Activated CD8-positive, alpha-beta T cell treated with anti-CD3 and anti-CD28 coated beads for 36 hours (primary cell): ENCODE measurements at regions not wholly inside any gene's neighbourhood (a gene's known extent, or its start where the extent isn't known, plus 50 kb on each side); places are given as distances from the start of the nearest gene placed in this dataset.

Experiments
- ATAC-seq: fragments of 200-7000 bp; cut with Tn5 transposase; one replicate; pipeline ENCODE4 v1.10.0; 2021; ENCODE audit warnings: mild to moderate bottlenecking, moderate library complexity
- CTCF ChIA-PET: fragments of 350-600 bp; sonication (Branson Sonifier 250); formaldehyde crosslinking; loops from one replicate; lab custom pipeline; 2021; ENCODE audit warnings: antibody characterized with exemption; lab: Charles Lee
- POLR2A ChIA-PET: fragments of 350-600 bp; sonication (Branson Sonifier 250); formaldehyde crosslinking; loops from one replicate; lab custom pipeline; 2021; ENCODE audit warnings: antibody characterized with exemption; lab: Charles Lee
- DNase-seq: peaks from one replicate; pipeline ENCODE4 v3.0.0-alpha.2; 2020
- H3K27ac Mint-ChIP-seq: one replicate; pipeline ENCODE4 v1.8.0; 2021; ENCODE audit warnings: mild to moderate bottlenecking, mixed read lengths
- H3K27me3 Mint-ChIP-seq: one replicate; pipeline ENCODE4 v1.8.0; 2021; ENCODE audit warnings: mixed read lengths
- H3K36me3 Mint-ChIP-seq: one replicate; pipeline ENCODE4 v1.8.0; 2021; ENCODE audit warnings: low read depth, mixed read lengths
- H3K4me1 Mint-ChIP-seq: one replicate; pipeline ENCODE4 v1.8.0; 2021; ENCODE audit warnings: low read depth, mixed read lengths
- H3K4me3 Mint-ChIP-seq: one replicate; pipeline ENCODE4 v1.8.0; 2021; ENCODE audit warnings: mild to moderate bottlenecking, moderate library complexity, mixed read lengths
- H3K9me3 Mint-ChIP-seq: one replicate; pipeline ENCODE4 v1.8.0; 2021; ENCODE audit warnings: mixed read lengths
- CTCF ChIP-seq: fragments of 200-600 bp; IDR thresholded peaks from one replicate; pipeline ENCODE4 v1.8.0; 2022; ENCODE audit warnings: antibody characterized with exemption, mild to moderate bottlenecking
- intact Hi-C: fragments of 100-400 bp; cut with micrococcal nuclease; formaldehyde crosslinking; loops from one replicate; pipeline ENCODE4 v1.10.0; 2022

- Mint-ChIP-seq H3K9me3 (no peaks in the 10 kb centered on the region), H3K4me1 (no peaks in the 10 kb centered on the region), H3K4me3 (no peak overlapping the region), H3K27me3 (no peaks in the 10 kb centered on the region), H3K27ac (no peak overlapping the region), H3K36me3 (no peaks in the 10 kb centered on the region)
- ATAC-seq (no peak), DNase-seq (no peak)
- no peak for TF ChIP-seq CTCF
- ChIA-PET CTCF (no interaction called here), POLR2A (no interaction called here)
- intact Hi-C loops = no loop called here
Observed at GRCh38 chr6:1542335-1542734, 67.4 kb upstream of the FOXC1 start.

- Mint-ChIP-seq H3K27me3 (no peaks in the 10 kb centered on the region), H3K4me1 (no peaks in the 10 kb centered on the region), H3K27ac (no peak overlapping the region), H3K4me3 (no peak overlapping the region), H3K9me3 (no peaks in the 10 kb centered on the region), H3K36me3 (no peaks in the 10 kb centered on the region)
- intact Hi-C loops = no loop called here
- TF ChIP-seq CTCF = no peak
- ChIA-PET POLR2A (no interaction called here), CTCF (no interaction called here)
- no peak for ATAC-seq
- DNase-seq = no peak
Observed at GRCh38 chr6:1542764-1543163, 67.0 kb upstream of the FOXC1 start.

- Mint-ChIP-seq H3K4me1 (no peaks in the 10 kb centered on the region), H3K27ac (no peak overlapping the region)
- POLR2A ChIA-PET = no interaction called here
Observed at GRCh38 chr6:1544000-1544399, 65.7 kb upstream of the FOXC1 start.

GRCh38 chr6:1544603-1545002 is 65.1 kb upstream of the FOXC1 start:
- Mint-ChIP-seq H3K27ac (no peak overlapping the region), H3K36me3 (no peaks in the 10 kb centered on the region), H3K4me1 (no peaks in the 10 kb centered on the region), H3K9me3 (no peaks in the 10 kb centered on the region), H3K27me3 (no peaks in the 10 kb centered on the region), H3K4me3 (no peak overlapping the region)
- no peak for TF ChIP-seq CTCF
- CTCF ChIA-PET = no interaction called here
- intact Hi-C loops = no loop called here
- DNase-seq (no peak), ATAC-seq (no peak)
- POLR2A ChIA-PET = no interaction called here

More at GRCh38 chr6:1544000-1544399, 65.7 kb upstream of the FOXC1 start:
- intact Hi-C loops = no loop called here
- no peak overlapping the region for H3K4me3 Mint-ChIP-seq
- H3K27me3 Mint-ChIP-seq = no peaks in the 10 kb centered on the region
- no peaks in the 10 kb centered on the region for H3K9me3 Mint-ChIP-seq
- no peak for TF ChIP-seq CTCF
- H3K36me3 Mint-ChIP-seq = no peaks in the 10 kb centered on the region
- CTCF ChIA-PET = no interaction called here
- no peak for ATAC-seq
- DNase-seq = no peak

- intact Hi-C loops = no loop called here
- no peak for ATAC-seq
Observed at GRCh38 chr6:1545654-1546053, 64.1 kb upstream of the FOXC1 start.

More at GRCh38 chr6:1545654-1546053, 64.1 kb upstream of the FOXC1 start:
- no peak for DNase-seq
- no peak for TF ChIP-seq CTCF
- no peak overlapping the region for H3K4me3 Mint-ChIP-seq
- ChIA-PET CTCF (no interaction called here), POLR2A (no interaction called here)
- no peaks in the 10 kb centered on the region for H3K9me3 Mint-ChIP-seq
- no peaks in the 10 kb centered on the region for H3K36me3 Mint-ChIP-seq
- H3K27ac Mint-ChIP-seq = no peak overlapping the region
- H3K27me3 Mint-ChIP-seq = no peaks in the 10 kb centered on the region
- H3K4me1 Mint-ChIP-seq = no peaks in the 10 kb centered on the region
